HCT116 (cell line): ENCODE measurements at regions not wholly inside any gene's neighbourhood (a gene's known extent, or its start where the extent isn't known, plus 50 kb on each side); places are given as distances from the start of the nearest gene placed in this dataset.

Experiments used
- ATAC-seq: fragments of 200-7000 bp; cut with Tn5 transposase; 2 replicates; pipeline ENCODE4 v1.9.1; 2020; ENCODE audit warnings: mild to moderate bottlenecking, moderate library complexity
- BruUV-seq: library from RNA; stranded (reverse); fragments of 400-500 nt; replicated peaks from 2 replicates; lab custom pipeline; 2021; lab: Mats Ljungman, UMichigan
- CTCF ChIA-PET: fragments of 300-600 bp; sonication (Branson Sonifier 250); formaldehyde crosslinking; loops from one replicate; lab custom pipeline; 2021; ENCODE audit warnings: antibody characterized with exemption; lab: Charles Lee
- POLR2A ChIA-PET: fragments of 300-600, 350-600 bp; sonication (Branson Sonifier 250); formaldehyde crosslinking; loops from one replicate; lab custom pipeline; 2021; ENCODE audit warnings: antibody characterized with exemption; lab: Charles Lee
- RAD21 ChIA-PET, 2 experiments: fragments of 300-600 bp; sonication (Branson Sonifier 250); formaldehyde crosslinking; loops; one replicate each; lab custom pipeline; 2023; ENCODE audit warnings: low total read pairs in 2 of 2; ENCODE audit not compliant: uncharacterized antibody in 2 of 2, unreplicated experiment in 2 of 2, low non-redundant PET in 1 of 2; lab: Charles Lee
- DNase-seq: peaks from one replicate; pipeline ENCODE4 v3.0.0-alpha.2; 2010; ENCODE audit warnings: low read depth, low spot score
- H2AFZ ChIP-seq: fragments of 200-600 bp; shearing (Covaris generic), sonication (generic); 2 replicates; pipeline ENCODE4 v1.6.1; 2017; ENCODE audit warnings: low read depth, mixed run types, mixed read lengths, antibody characterized with exemption, low read length; ENCODE audit not compliant: poor library complexity, severe bottlenecking
- H3K27ac ChIP-seq: 2 replicates; pipeline ENCODE4 v1.5.1; 2012; ENCODE audit warnings: low read depth, low read length
- H3K27me3 ChIP-seq: fragments of 200-600 bp; sonication (generic); 2 replicates; pipeline ENCODE4 v1.6.1; 2016; ENCODE audit warnings: mixed run types, low read length, mixed read lengths; ENCODE audit not compliant: insufficient read depth
- H3K36me3 ChIP-seq, 2 experiments: fragments of 200-500 bp in 1 of 2; fragments of 200-600 bp in 1 of 2; sonication (Bioruptor generic) in 1 of 2; sonication (generic) in 1 of 2; 2 replicates each; pipeline versions ENCODE4 v1.5.1 to v1.6.1; 2014 to 2016; ENCODE audit warnings: low read length in 2 of 2, inconsistent platforms in 1 of 2, mixed read lengths in 1 of 2, mixed run types in 1 of 2; ENCODE audit not compliant: insufficient read depth in 2 of 2, control insufficient read depth in 1 of 2
- H3K4me1 ChIP-seq, 2 experiments: fragments of 200-600 bp in 1 of 2; sonication (generic) in 1 of 2; 2 replicates each; pipeline versions ENCODE4 v1.5.1 to v1.6.1; 2012 to 2017; ENCODE audit warnings: low read length in 2 of 2, inconsistent platforms in 1 of 2, mild to moderate bottlenecking in 1 of 2, mixed read lengths in 1 of 2, mixed run types in 1 of 2, moderate library complexity in 1 of 2; ENCODE audit not compliant: insufficient read depth in 2 of 2, control insufficient read depth in 1 of 2
- H3K4me2 ChIP-seq: fragments of 200-600 bp; sonication (generic); 2 replicates; pipeline ENCODE4 v1.6.1; 2017; ENCODE audit warnings: mixed run types, low read length, mixed read lengths
- H3K4me3 ChIP-seq, 2 experiments: fragments of 200-600 bp in 1 of 2; sonication (generic) in 1 of 2; replicated peaks in 1 of 2; 2 replicates each; pipeline ENCODE4 v1.5.1; 2011 to 2016; ENCODE audit warnings: low read length in 2 of 2, control low read depth in 1 of 2, low read depth in 1 of 2, mild to moderate bottlenecking in 1 of 2, mixed read lengths in 1 of 2, mixed run types in 1 of 2
- H3K79me2 ChIP-seq: fragments of 200-600 bp; sonication (generic); 2 replicates; pipeline ENCODE4 v1.6.1; 2017; ENCODE audit warnings: mild to moderate bottlenecking, mixed run types, low read length, moderate library complexity, mixed read lengths; ENCODE audit not compliant: insufficient read depth
- H3K9ac ChIP-seq: fragments of 200-600 bp; sonication (generic); 2 replicates; pipeline ENCODE4 v1.6.1; 2016; ENCODE audit warnings: low read length, mixed read lengths
- H3K9me2 ChIP-seq: fragments of 200-600 bp; sonication (generic), shearing (Covaris generic); 2 replicates; pipeline ENCODE4 v1.6.1; 2017; ENCODE audit warnings: mixed run types, mild to moderate bottlenecking, moderate library complexity; ENCODE audit not compliant: insufficient read depth
- H3K9me3 ChIP-seq, 2 experiments: fragments of 200-500 bp in 1 of 2; fragments of 200-600 bp in 1 of 2; sonication (Bioruptor generic) in 1 of 2; sonication (generic) in 1 of 2; 2 replicates each; pipeline ENCODE4 v1.6.1; 2014 to 2017; ENCODE audit warnings: low read length in 2 of 2, mixed read lengths in 2 of 2, inconsistent platforms in 1 of 2, low read depth in 1 of 2, mild to moderate bottlenecking in 1 of 2, mixed run types in 1 of 2, moderate library complexity in 1 of 2; ENCODE audit not compliant: control insufficient read depth in 1 of 2, insufficient read depth in 1 of 2
- H4K20me1 ChIP-seq: fragments of 200-600 bp; sonication (generic), shearing (Covaris generic); 2 replicates; pipeline ENCODE4 v1.6.1; 2017; ENCODE audit warnings: mixed run types, mild to moderate bottlenecking, moderate library complexity; ENCODE audit not compliant: insufficient read depth
- CBX3 ChIP-seq: IDR thresholded peaks from 2 replicates; pipeline ENCODE4 v1.6.1; 2012; ENCODE audit warnings: low read depth
- CEBPB ChIP-seq: IDR thresholded peaks from 2 replicates; pipeline ENCODE4 v1.6.1; 2012; ENCODE audit warnings: low read depth
- EGR1 ChIP-seq: IDR thresholded peaks from 2 replicates; pipeline ENCODE4 v1.6.1; 2012; ENCODE audit warnings: low read depth
- ELF1 ChIP-seq: IDR thresholded peaks from 2 replicates; pipeline ENCODE4 v1.6.1; 2012; ENCODE audit warnings: low read depth, borderline replicate concordance
- EZH2 ChIP-seq: fragments of 200-600 bp; sonication (generic); IDR thresholded peaks from 2 replicates; pipeline ENCODE4 v1.6.1; 2017; ENCODE audit warnings: antibody characterized with exemption, mixed run types
- EZH2phosphoT487 ChIP-seq: fragments of 200-600 bp; IDR thresholded peaks from 2 replicates; pipeline ENCODE4 v1.6.1; 2018; ENCODE audit warnings: antibody characterized with exemption, borderline replicate concordance
- JUND ChIP-seq: IDR thresholded peaks from 2 replicates; pipeline ENCODE4 v1.6.1; 2012
- POLR2A ChIP-seq: IDR thresholded peaks from 2 replicates; pipeline ENCODE4 v1.7.0; 2011; ENCODE audit warnings: borderline replicate concordance; ENCODE audit not compliant: insufficient read depth, insufficient read length; ENCODE audit errors: extremely low read depth
- POLR2AphosphoS5 ChIP-seq: IDR thresholded peaks from 2 replicates; pipeline ENCODE4 v1.6.1; 2011; ENCODE audit warnings: mild to moderate bottlenecking, low read depth, low read length, moderate library complexity
- RAD21 ChIP-seq: IDR thresholded peaks from 2 replicates; pipeline ENCODE4 v1.6.1; 2012; ENCODE audit warnings: low read depth, mild to moderate bottlenecking
- SIN3A ChIP-seq: IDR thresholded peaks from 2 replicates; pipeline ENCODE4 v1.6.1; 2012; ENCODE audit warnings: low read depth
- SRF ChIP-seq: IDR thresholded peaks from 2 replicates; pipeline ENCODE4 v1.6.1; 2012; ENCODE audit warnings: low read depth
- ZFX ChIP-seq: fragments of 450-650 bp; IDR thresholded peaks from 2 replicates; pipeline ENCODE4 v1.6.1; 2017
- intact Hi-C: fragments of 100-400 bp; cut with micrococcal nuclease; formaldehyde crosslinking; loops from 2 replicates; pipeline ENCODE4 v1.10.0; 2022
- TF ChIP-seq, protein P1 (sequence below), 3 experiments: fragments of 200-600 bp in 1 of 3; sonication (generic) in 1 of 3; IDR thresholded peaks in 2 of 3; conservative IDR thresholded peaks in 1 of 3; 2 replicates each; pipeline ENCODE4 v1.5.1; 2012 to 2017; ENCODE audit warnings: low read depth in 2 of 3, low read length in 2 of 3, antibody characterized with exemption in 1 of 3, borderline replicate concordance in 1 of 3, control low read depth in 1 of 3, mild to moderate bottlenecking in 1 of 3, mixed read lengths in 1 of 3, mixed run types in 1 of 3, moderate library complexity in 1 of 3; ENCODE audit not compliant: insufficient read depth in 1 of 3
- TF ChIP-seq, protein P2 (sequence below): IDR thresholded peaks from 2 replicates; pipeline ENCODE4 v1.6.1; 2012

DNA sequence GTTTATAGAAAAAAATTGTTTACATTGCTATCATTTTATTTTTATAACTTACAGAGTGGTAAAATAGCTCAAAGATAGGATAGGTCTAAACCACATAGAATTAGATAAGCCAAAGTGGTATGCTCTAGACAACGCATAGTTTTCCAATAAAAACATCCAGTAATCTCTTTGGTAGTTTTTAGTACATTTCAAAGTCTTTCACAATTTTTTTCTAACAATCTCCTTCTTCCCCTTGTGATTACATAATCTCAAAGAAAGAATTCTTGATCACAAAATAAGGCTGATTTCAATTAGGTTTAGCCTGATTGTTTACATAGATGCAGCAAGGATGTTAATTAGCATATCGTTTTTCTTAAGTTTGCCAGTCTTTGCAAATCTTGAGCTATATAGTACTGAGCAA lies 460.0 kb downstream of the FUT8 start:
- no peaks in the 10 kb centered on the region; the same call in 1 of the 2 replicates for H3K27me3 ChIP-seq
- H3K4me2 ChIP-seq = no peak overlapping the region
- no peak overlapping the region for H3K27ac ChIP-seq
- no peaks in the 10 kb centered on the region for H3K4me1 ChIP-seq
- H3K9me2 ChIP-seq = no peaks in the 10 kb centered on the region
- no peaks in the 10 kb centered on the region for H3K9me3 ChIP-seq
- BruUV-seq = no TSS peak
- H4K20me1 ChIP-seq = no peaks in the 10 kb centered on the region
- DNase-seq = no peak
- no peaks in the 10 kb centered on the region for H3K79me2 ChIP-seq
- no peaks in the 10 kb centered on the region for H3K36me3 ChIP-seq
- TF ChIP-seq EGR1 (no peak), ZFX (no peak), EZH2phosphoT487 (no peak), CBX3 (no peak), EZH2 (no peak), SIN3A (no peak), POLR2AphosphoS5 (no peak), SRF (no peak), RAD21 (no peak), CEBPB (no peak), ELF1 (no peak), JUND (no peak), POLR2A (no peak)
- TF ChIP-seq, protein P1, sequence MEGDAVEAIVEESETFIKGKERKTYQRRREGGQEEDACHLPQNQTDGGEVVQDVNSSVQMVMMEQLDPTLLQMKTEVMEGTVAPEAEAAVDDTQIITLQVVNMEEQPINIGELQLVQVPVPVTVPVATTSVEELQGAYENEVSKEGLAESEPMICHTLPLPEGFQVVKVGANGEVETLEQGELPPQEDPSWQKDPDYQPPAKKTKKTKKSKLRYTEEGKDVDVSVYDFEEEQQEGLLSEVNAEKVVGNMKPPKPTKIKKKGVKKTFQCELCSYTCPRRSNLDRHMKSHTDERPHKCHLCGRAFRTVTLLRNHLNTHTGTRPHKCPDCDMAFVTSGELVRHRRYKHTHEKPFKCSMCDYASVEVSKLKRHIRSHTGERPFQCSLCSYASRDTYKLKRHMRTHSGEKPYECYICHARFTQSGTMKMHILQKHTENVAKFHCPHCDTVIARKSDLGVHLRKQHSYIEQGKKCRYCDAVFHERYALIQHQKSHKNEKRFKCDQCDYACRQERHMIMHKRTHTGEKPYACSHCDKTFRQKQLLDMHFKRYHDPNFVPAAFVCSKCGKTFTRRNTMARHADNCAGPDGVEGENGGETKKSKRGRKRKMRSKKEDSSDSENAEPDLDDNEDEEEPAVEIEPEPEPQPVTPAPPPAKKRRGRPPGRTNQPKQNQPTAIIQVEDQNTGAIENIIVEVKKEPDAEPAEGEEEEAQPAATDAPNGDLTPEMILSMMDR (IDR thresholded peaks at IDR 0.05 in 2 of 3, conservative IDR thresholded peaks at IDR 0.05 in 1 of 3; ENCODE audit: borderline replicate concordance in 1 of 3, insufficient read depth in 1 of 3, low read depth in 2 of 3, low read length in 2 of 3) = no peak
- TF ChIP-seq, protein P2, sequence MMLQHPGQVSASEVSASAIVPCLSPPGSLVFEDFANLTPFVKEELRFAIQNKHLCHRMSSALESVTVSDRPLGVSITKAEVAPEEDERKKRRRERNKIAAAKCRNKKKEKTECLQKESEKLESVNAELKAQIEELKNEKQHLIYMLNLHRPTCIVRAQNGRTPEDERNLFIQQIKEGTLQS = no peak
- no peak overlapping the region for H3K4me3 ChIP-seq
- ATAC-seq = no peak
- H3K9ac ChIP-seq = no peak overlapping the region
- ChIA-PET RAD21 (no interaction called here), POLR2A (no interaction called here), CTCF (no interaction called here)
- intact Hi-C loops = no loop called here
- no peak overlapping the region for H2AFZ ChIP-seq
